Lung (tissue), 11 donors: ENCODE measurements at regions not wholly inside any gene's neighbourhood (a gene's known extent, or its start where the extent isn't known, plus 50 kb on each side); places are given as distances from the start of the nearest gene placed in this dataset.

Experiments
- ATAC-seq: fragments of 200-7000 bp; cut with Tn5 transposase; one replicate; pipeline ENCODE4 v1.9.1; 2020; ENCODE audit warnings: moderate number of reproducible peaks; ENCODE audit not compliant: insufficient read depth, low FRiP score
- DNase-seq, 3 donors: peaks; one replicate each; pipeline ENCODE4 v3.0.0-alpha.2; 2013 to 2017
- H3K27ac ChIP-seq, 2 donors: one replicate each; pipeline ENCODE4 v1.5.1; 2013; ENCODE audit warnings: mild to moderate bottlenecking in 2 of 2, moderate library complexity in 2 of 2, control low read depth in 1 of 2, inconsistent platforms in 1 of 2, low read depth in 1 of 2, low read length in 1 of 2
- H3K27me3 ChIP-seq, 3 donors: one replicate each; pipeline ENCODE4 v1.5.1; 2013; ENCODE audit warnings: low read length in 2 of 3; ENCODE audit not compliant: control insufficient read depth in 3 of 3, insufficient read depth in 3 of 3
- H3K36me3 ChIP-seq, 4 donors: one replicate each; pipeline ENCODE4 v1.5.1; 2013; ENCODE audit warnings: low read length in 4 of 4, mild to moderate bottlenecking in 1 of 4, moderate library complexity in 1 of 4; ENCODE audit not compliant: control insufficient read depth in 4 of 4, insufficient read depth in 4 of 4
- H3K4me1 ChIP-seq, 5 donors: one replicate each; pipeline ENCODE4 v1.5.1; 2013; ENCODE audit warnings: low read length in 5 of 5, mild to moderate bottlenecking in 2 of 5, moderate library complexity in 1 of 5; ENCODE audit not compliant: control insufficient read depth in 5 of 5, insufficient read depth in 5 of 5
- H3K4me3 ChIP-seq: one replicate; pipeline ENCODE4 v1.5.1; 2013; ENCODE audit warnings: mild to moderate bottlenecking, control low read depth, moderate library complexity
- H3K9ac ChIP-seq, 2 donors: one replicate each; pipeline ENCODE4 v1.5.1; 2013; ENCODE audit warnings: low read length in 2 of 2, control low read depth in 1 of 2; ENCODE audit not compliant: insufficient read depth in 1 of 2
- H3K9me3 ChIP-seq, 4 donors: one replicate each; pipeline ENCODE4 v1.5.1; 2013; ENCODE audit warnings: low read length in 3 of 4, mild to moderate bottlenecking in 1 of 4, moderate library complexity in 1 of 4; ENCODE audit not compliant: control insufficient read depth in 4 of 4, insufficient read depth in 3 of 4
- WGBS, 2 donors: extraction: QIAGEN DNeasy Blood & Tissue Kit; methylation state at CpG; one replicate each; pipeline ENCODE4 v1.1.7; 2013; 5-methylcytosine and 5-hydroxymethylcytosine counted together
- TF ChIP-seq, protein P1 (sequence below): IDR thresholded peaks from 2 replicates; pipeline ENCODE4 v1.5.1; 2012; ENCODE audit warnings: mild to moderate bottlenecking; ENCODE audit errors: control extremely low read depth, extremely low read depth
- donor health status: control.
- donor health status: control.
- donor health status: Bipolar disorder and iron deficiency.
- donor health status: healthy.
- donor health status: DM: yes; HTN: yes; CAD: no.

DNA sequence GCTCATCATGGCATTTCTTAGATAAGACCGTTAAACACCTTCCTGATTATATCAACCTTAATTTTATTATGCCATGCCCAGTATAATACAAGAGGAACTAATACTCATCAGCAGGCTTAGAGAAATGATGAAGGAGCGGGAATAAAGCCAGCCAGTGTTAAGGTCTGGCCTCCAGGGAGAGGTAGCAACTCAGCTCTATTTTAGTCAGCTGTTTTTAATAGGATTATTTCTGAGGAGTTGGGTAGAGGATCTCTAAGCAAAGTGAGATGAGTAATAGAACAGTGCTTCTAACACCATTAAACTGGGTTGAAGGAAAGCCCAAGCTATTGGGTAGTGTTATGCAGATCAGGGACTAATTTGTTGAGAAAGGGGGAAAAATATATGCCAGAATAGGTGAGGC lies 921.5 kb downstream of the TTLL7 start:
- TF ChIP-seq, protein P1, sequence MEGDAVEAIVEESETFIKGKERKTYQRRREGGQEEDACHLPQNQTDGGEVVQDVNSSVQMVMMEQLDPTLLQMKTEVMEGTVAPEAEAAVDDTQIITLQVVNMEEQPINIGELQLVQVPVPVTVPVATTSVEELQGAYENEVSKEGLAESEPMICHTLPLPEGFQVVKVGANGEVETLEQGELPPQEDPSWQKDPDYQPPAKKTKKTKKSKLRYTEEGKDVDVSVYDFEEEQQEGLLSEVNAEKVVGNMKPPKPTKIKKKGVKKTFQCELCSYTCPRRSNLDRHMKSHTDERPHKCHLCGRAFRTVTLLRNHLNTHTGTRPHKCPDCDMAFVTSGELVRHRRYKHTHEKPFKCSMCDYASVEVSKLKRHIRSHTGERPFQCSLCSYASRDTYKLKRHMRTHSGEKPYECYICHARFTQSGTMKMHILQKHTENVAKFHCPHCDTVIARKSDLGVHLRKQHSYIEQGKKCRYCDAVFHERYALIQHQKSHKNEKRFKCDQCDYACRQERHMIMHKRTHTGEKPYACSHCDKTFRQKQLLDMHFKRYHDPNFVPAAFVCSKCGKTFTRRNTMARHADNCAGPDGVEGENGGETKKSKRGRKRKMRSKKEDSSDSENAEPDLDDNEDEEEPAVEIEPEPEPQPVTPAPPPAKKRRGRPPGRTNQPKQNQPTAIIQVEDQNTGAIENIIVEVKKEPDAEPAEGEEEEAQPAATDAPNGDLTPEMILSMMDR: no peak
- 82 to 90% methylated on average over 2 of the region's 2 CpGs for WGBS, 2 donors
- Histone ChIP-seq H3K9ac (no peak overlapping the region), H3K36me3 (no peaks in the 10 kb centered on the region), H3K27me3 (no peaks in the 10 kb centered on the region), H3K4me1 (no peaks in the 10 kb centered on the region), H3K9me3 (no peaks in the 10 kb centered on the region), H3K27ac (no peak overlapping the region), H3K4me3 (no peak overlapping the region)
- no peak for ATAC-seq
- no peak for DNase-seq

DNA sequence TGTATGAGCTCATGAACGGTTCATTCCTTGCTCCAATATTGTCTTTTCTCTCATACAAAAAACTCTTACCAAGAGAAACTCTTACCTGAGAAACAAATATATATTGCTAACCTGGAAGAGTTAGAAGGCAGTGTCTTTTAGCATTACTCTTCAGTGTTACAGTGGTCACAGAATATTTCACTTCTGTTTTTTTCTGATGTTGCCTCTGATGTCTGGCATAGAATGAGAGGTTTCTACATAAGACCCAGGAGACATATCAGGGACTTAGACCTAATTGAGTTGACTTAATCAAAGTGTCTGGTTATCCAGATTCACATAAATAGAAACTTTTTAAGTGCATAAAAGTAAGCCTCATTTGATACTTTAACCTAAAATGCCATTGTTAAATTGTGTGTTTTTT lies 923.8 kb downstream of the TTLL7 start:
- DNase-seq (no peak), ATAC-seq (no peak)
- TF ChIP-seq, protein P1: no peak
- no peaks in the 10 kb centered on the region for H3K36me3 ChIP-seq
- no peak overlapping the region for H3K4me3 ChIP-seq
- no peaks in the 10 kb centered on the region for H3K27me3 ChIP-seq
- H3K4me1 ChIP-seq: no peaks in the 10 kb centered on the region
- H3K27ac ChIP-seq: no peak overlapping the region
- no peaks in the 10 kb centered on the region for H3K9me3 ChIP-seq
- 89 to 91% methylated on average over 1 of the region's 1 CpG for WGBS, 2 donors
- H3K9ac ChIP-seq: no peak overlapping the region

DNA sequence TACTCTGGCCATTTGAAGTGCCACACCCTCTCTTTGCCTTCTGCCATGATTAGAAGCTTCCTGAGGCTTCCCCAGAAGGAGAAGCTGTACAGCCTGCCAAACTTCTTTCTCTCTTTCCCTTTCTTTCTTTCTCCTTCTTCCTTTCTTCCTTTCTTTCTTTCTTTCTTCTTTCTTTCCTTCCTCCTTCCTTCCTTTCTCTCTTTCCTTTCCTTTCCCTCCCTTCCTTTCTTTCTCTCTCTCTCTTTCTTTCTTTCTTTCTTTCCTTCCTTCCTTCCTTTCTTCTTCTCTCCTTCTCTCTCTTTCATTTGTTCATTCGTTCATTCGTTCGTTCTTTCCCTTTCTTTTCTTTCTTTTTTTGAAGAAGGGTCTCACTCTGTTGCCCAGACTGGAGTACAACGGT lies 931.0 kb downstream of the TTLL7 start:
- no peaks in the 10 kb centered on the region for H3K36me3 ChIP-seq
- H3K4me3 ChIP-seq: no peak overlapping the region
- no peak overlapping the region for H3K9ac ChIP-seq
- H3K9me3 ChIP-seq: peaks cover 0 to 6% (median 1%) of the 10 kb centered on the region in 4 donors
- H3K4me1 ChIP-seq: no peaks in the 10 kb centered on the region
- WGBS, 2 donors: 90 to 96% methylated on average over 4 of the region's 4 CpGs
- DNase-seq: no peak
- H3K27ac ChIP-seq: no peak overlapping the region
- ATAC-seq: no peak
- TF ChIP-seq, protein P1: no peak
- no peaks in the 10 kb centered on the region for H3K27me3 ChIP-seq

DNA sequence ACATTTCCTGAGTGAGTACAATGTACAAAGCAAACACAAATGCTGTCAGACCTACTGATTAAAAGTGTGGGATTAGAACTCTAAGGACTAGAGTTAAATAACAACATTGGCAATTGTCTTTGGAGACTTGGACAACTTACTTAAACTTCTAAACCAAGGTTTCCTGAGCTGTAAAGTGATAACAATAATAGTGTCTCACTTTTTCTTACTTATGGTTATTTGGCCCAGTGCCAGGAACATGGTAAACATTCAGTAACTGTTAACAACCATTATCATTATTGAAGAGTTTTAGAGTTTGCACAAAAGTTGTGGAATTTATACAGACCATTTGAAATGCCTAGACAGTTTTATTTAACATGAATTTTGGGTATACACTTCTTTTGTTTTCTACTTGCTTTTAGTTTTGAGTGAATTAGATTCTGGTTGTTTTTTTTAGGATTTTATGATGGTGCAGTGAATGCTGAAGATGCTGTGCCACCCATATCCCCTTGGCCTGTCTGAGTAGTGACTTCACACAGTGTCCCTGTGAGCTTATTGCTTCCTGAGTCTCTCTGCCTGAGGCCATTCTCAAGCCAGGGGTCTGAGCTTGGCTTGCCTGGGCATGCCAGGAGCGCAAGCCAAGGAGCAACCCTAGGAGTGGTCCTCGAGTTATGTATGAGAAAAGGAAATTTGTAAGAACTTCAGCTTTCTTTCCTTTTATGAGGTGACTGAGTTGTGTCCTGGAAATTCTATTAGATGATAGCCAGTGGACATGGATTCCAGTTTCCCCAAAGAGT lies 932.8 kb downstream of the TTLL7 start:
- ATAC-seq: no peak

More for the DNA sequence above, 932.8 kb downstream of the TTLL7 start:
- Histone ChIP-seq H3K9ac (no peak overlapping the region), H3K4me3 (no peak overlapping the region), H3K36me3 (no peaks in the 10 kb centered on the region), H3K9me3 (peaks cover 0 to 6% (median 1%) of the 10 kb centered on the region in 4 donors), H3K4me1 (no peaks in the 10 kb centered on the region), H3K27me3 (no peaks in the 10 kb centered on the region), H3K27ac (no peak overlapping the region)
- DNase-seq: peak in 2 of 3 donors; percentile 34 to 56
- TF ChIP-seq, protein P1: no peak
- WGBS, 2 donors: 88 to 89% methylated on average over 2 of the region's 2 CpGs
